Calu3 (cell line): ENCODE measurements at regions not wholly inside any gene's neighbourhood (a gene's known extent, or its start where the extent isn't known, plus 50 kb on each side); places are given as distances from the start of the nearest gene placed in this dataset.

Experiments
- BruUV-seq: library from RNA; stranded (reverse); fragments of 400-500 nt; replicated peaks from 2 replicates; lab custom pipeline; 2021; lab: Mats Ljungman, UMichigan
- CTCF ChIA-PET: fragments of 300-600 bp; sonication (Branson Sonifier 250); formaldehyde crosslinking; loops from one replicate; lab custom pipeline; 2022; ENCODE audit warnings: antibody characterized with exemption; lab: Charles Lee
- DNase-seq: peaks from one replicate; pipeline ENCODE4 v3.0.0; 2022
- H3K27ac Mint-ChIP-seq: one replicate; pipeline ENCODE4 v1.8.0; 2022; ENCODE audit warnings: mixed read lengths; ENCODE audit not compliant: unreplicated experiment
- H3K27me3 Mint-ChIP-seq: one replicate; pipeline ENCODE4 v1.8.0; 2022; ENCODE audit warnings: mixed read lengths; ENCODE audit not compliant: unreplicated experiment
- H3K36me3 Mint-ChIP-seq: one replicate; pipeline ENCODE4 v1.8.0; 2022; ENCODE audit warnings: mild to moderate bottlenecking, moderate library complexity, mixed read lengths; ENCODE audit not compliant: insufficient read depth, unreplicated experiment
- H3K4me1 Mint-ChIP-seq: one replicate; pipeline ENCODE4 v1.8.0; 2022; ENCODE audit warnings: mild to moderate bottlenecking, low read depth, mixed read lengths; ENCODE audit not compliant: unreplicated experiment
- H3K4me3 Mint-ChIP-seq: one replicate; pipeline ENCODE4 v1.8.0; 2022; ENCODE audit warnings: mild to moderate bottlenecking, low read depth, moderate library complexity, mixed read lengths; ENCODE audit not compliant: unreplicated experiment
- H3K9me3 Mint-ChIP-seq: one replicate; pipeline ENCODE4 v1.8.0; 2022; ENCODE audit warnings: low read depth, mixed read lengths; ENCODE audit not compliant: unreplicated experiment
- CTCF ChIP-seq: fragments of 200-600 bp; IDR thresholded peaks from one replicate; pipeline ENCODE4 v1.8.0; 2022; ENCODE audit warnings: antibody characterized with exemption; ENCODE audit not compliant: unreplicated experiment
- intact Hi-C: fragments of 100-400 bp; cut with micrococcal nuclease; formaldehyde crosslinking; loops from one replicate; pipeline ENCODE4 v1.10.0; 2022; ENCODE audit not compliant: unreplicated experiment

DNA sequence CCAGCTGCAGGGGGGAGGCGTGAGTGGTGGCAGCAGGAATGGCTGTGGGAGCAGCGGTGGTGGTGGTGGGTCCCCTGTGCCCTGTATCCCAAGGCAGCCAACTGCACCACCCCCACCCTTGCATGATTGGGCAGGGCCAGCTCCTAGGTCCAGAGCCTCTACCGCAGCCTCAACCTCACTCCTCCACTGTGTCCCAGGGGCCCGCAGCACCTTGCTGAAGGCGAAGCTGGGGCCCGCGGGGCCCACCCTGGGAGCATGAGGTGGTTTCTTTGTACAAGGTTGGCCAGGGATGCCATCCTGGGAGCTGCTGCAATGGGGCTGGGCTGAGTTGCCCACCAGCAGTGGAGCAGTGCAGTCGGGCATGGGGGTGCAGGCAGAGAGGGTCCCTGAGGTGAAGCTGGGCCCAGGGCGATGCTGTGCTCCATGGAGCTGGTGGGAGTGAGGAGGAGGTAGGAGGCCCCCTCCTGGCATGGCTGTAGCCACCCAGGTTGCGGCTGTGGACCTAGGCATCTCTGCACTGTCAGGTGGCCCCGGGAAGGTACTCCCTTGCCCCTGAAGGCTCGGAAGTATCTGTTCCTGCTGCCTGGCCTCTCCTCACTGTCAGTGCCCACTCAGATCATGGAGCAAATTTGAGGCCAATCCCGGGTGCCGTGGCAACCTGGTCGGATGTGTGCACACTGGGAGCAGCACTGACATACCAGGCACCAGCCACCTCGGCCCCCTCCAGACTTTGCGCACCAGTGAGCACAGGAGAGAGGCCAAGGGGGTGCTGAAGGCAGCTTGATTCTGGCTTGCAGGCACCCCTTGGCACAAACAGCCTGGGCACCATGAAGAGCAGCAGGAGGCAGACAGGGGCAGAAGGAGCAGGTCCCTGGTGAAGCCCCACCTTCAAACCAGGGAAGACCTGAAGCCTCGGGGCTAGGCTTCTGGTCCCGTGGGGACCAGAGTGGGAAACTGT is 60.2 kb upstream of the L3MBTL3 start:
- Mint-ChIP-seq H3K27me3 (no peaks in the 10 kb centered on the region), H3K4me3 (no peak overlapping the region), H3K27ac (no peak overlapping the region), H3K36me3 (no peaks in the 10 kb centered on the region), H3K4me1 (no peaks in the 10 kb centered on the region), H3K9me3 (no peaks in the 10 kb centered on the region)
- BruUV-seq: no TSS peak
- intact Hi-C loops: no loop called here
- no peak for DNase-seq
- CTCF ChIA-PET: no interaction called here
- TF ChIP-seq CTCF: no peak

DNA sequence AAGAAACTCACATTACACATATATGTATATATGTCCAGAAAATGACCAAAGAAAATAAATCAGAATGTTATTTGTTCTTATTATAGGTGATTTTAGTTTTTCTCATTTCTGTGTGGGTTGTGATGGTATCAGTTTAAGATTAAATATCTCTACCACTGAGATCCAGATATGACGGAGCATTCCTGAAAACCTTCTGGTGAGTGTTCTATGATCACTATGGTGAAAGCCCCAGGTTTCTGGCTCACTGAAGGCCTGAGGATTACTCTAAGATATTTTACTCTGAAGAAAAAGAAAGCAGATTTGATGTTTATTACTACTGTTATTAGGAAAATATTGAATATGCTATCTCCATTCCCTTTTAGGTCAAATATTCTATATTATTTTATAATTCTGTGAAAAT is 62.8 kb upstream of the L3MBTL3 start:
- Mint-ChIP-seq H3K27me3 (peaks cover 12% of the 10 kb centered on the region), H3K9me3 (no peaks in the 10 kb centered on the region), H3K4me1 (no peaks in the 10 kb centered on the region), H3K27ac (no peak overlapping the region), H3K4me3 (no peak overlapping the region), H3K36me3 (no peaks in the 10 kb centered on the region)
- CTCF ChIA-PET: interaction anchor here (0.8 kb wide), 1 partner anchor 180 kb away, joined by 3 read pairs; no protein-coding TSS in a partner anchor
- BruUV-seq: no TSS peak
- no peak for TF ChIP-seq CTCF
- intact Hi-C loops: no loop called here
- no peak for DNase-seq

- no TSS peak for BruUV-seq
- DNase-seq: no peak
- H3K4me3 Mint-ChIP-seq: no peak overlapping the region
- peaks cover 12% of the 10 kb centered on the region for H3K27me3 Mint-ChIP-seq
- intact Hi-C loops: no loop called here
- H3K4me1 Mint-ChIP-seq: no peaks in the 10 kb centered on the region
- CTCF ChIA-PET: no interaction called here
- no peaks in the 10 kb centered on the region for H3K9me3 Mint-ChIP-seq
- no peak for TF ChIP-seq CTCF
- H3K36me3 Mint-ChIP-seq: no peaks in the 10 kb centered on the region
- no peak overlapping the region for H3K27ac Mint-ChIP-seq
Observed at GRCh38 chr6:129954749-129955431, 63.5 kb upstream of the L3MBTL3 start.

GRCh38 chr6:129947797-129948196 is 70.6 kb upstream of the L3MBTL3 start:
- no peak overlapping the region for H3K27ac Mint-ChIP-seq
- DNase-seq: no peak
- BruUV-seq: no TSS peak
- no peaks in the 10 kb centered on the region for H3K9me3 Mint-ChIP-seq
- no peaks in the 10 kb centered on the region for H3K4me1 Mint-ChIP-seq
- H3K36me3 Mint-ChIP-seq: no peaks in the 10 kb centered on the region
- peaks cover 12% of the 10 kb centered on the region for H3K27me3 Mint-ChIP-seq
- CTCF ChIA-PET: interaction anchor here (0.6 kb wide), 1 partner anchor 1297 kb away, joined by 5 read pairs; no protein-coding TSS in a partner anchor
- TF ChIP-seq CTCF: no peak
- intact Hi-C loops: no loop called here
- no peak overlapping the region for H3K4me3 Mint-ChIP-seq
